HUES64 (cell line): ENCODE measurements at regions not wholly inside any gene's neighbourhood (a gene's known extent, or its start where the extent isn't known, plus 50 kb on each side); places are given as distances from the start of the nearest gene placed in this dataset.

Experiments used
- H3K27ac ChIP-seq: 2 replicates; pipeline ENCODE4 v1.7.0; 2013; ENCODE audit warnings: low read depth, low read length, inconsistent platforms
- H3K27me3 ChIP-seq: 2 replicates; pipeline ENCODE4 v1.6.1; 2013; ENCODE audit warnings: mild to moderate bottlenecking, low read length; ENCODE audit not compliant: insufficient read depth
- H3K36me3 ChIP-seq: 2 replicates; pipeline ENCODE4 v1.6.1; 2013; ENCODE audit warnings: mild to moderate bottlenecking, low read length; ENCODE audit not compliant: insufficient read depth
- H3K4me1 ChIP-seq: 2 replicates; pipeline ENCODE4 v1.6.1; 2013; ENCODE audit warnings: mild to moderate bottlenecking, low read length, moderate library complexity; ENCODE audit not compliant: insufficient read depth
- H3K4me3 ChIP-seq: 2 replicates; pipeline ENCODE4 v1.5.1; 2013; ENCODE audit warnings: mild to moderate bottlenecking, low read length, moderate library complexity
- H3K9ac ChIP-seq: 2 replicates; pipeline ENCODE4 v1.6.1; 2013; ENCODE audit warnings: mild to moderate bottlenecking, low read depth, low read length
- H3K9me3 ChIP-seq: 2 replicates; pipeline ENCODE4 v1.6.1; 2013; ENCODE audit warnings: low read depth, low read length; ENCODE audit not compliant: insufficient read depth
- WGBS: fragments of 150-250, 120-280 bp; methylation state at CpG from one replicate; pipeline ENCODE4 v1.1.7; 2013; ENCODE audit warnings: missing lambda C conversion rate; 5-methylcytosine and 5-hydroxymethylcytosine counted together

DNA sequence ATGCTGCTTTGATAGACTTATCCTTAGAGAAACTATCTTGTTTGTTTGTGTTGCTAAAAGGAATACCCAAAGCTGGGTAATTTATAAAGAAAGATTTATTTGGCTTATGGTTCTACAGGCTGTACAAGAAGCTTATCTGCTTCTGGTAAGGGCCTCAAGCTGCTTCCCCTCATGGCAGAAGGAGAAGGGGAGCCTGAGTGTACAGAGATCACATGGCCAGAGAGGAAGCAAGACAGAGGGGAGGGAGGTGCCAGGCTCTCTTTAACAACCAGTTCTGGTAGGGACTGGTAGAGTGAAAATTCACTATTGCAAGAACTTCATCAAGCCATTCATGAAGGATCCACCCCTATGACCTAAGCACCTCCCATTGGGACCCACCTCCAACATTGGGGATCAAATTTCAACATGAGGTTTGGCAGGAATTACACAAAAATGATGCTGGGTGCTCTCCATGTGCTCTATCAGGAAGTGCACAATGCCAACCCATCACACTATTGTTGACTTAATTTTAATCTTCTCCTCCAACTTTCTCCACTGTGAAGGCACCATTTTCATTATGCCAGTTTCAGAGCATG is 115.1 kb upstream of the SHB start:
- Histone ChIP-seq H3K4me1 (peaks cover 12% of the 10 kb centered on the region), H3K27me3 (0 out of 2 replicates have a peak, but pooled peaks cover 6% of the 10 kb centered on the region), H3K27ac (no peak overlapping the region), H3K9ac (no peak overlapping the region), H3K36me3 (no peaks in the 10 kb centered on the region), H3K9me3 (no peaks in the 10 kb centered on the region), H3K4me3 (no peak overlapping the region)

GRCh38 chr9:38182321-38182720 is 113.3 kb upstream of the SHB start:
- Histone ChIP-seq H3K9me3 (no peaks in the 10 kb centered on the region), H3K36me3 (no peaks in the 10 kb centered on the region), H3K27me3 (0 out of 2 replicates have a peak, but pooled peaks cover 6% of the 10 kb centered on the region), H3K9ac (no peak overlapping the region), H3K27ac (no peak overlapping the region), H3K4me1 (peaks cover 12% of the 10 kb centered on the region), H3K4me3 (no peak overlapping the region)

GRCh38 chr9:38181866-38182265 is 112.8 kb upstream of the SHB start:
- no peak overlapping the region for H3K4me3 ChIP-seq
- H3K9me3 ChIP-seq = no peaks in the 10 kb centered on the region
- peaks cover 12% of the 10 kb centered on the region for H3K4me1 ChIP-seq
- H3K27ac ChIP-seq = no peak overlapping the region
- WGBS = 92% methylated on average over 1 of the region's 2 CpGs
- no peaks in the 10 kb centered on the region for H3K36me3 ChIP-seq
- H3K27me3 ChIP-seq = 0 out of 2 replicates have a peak, but pooled peaks cover 6% of the 10 kb centered on the region
- no peak overlapping the region for H3K9ac ChIP-seq

DNA sequence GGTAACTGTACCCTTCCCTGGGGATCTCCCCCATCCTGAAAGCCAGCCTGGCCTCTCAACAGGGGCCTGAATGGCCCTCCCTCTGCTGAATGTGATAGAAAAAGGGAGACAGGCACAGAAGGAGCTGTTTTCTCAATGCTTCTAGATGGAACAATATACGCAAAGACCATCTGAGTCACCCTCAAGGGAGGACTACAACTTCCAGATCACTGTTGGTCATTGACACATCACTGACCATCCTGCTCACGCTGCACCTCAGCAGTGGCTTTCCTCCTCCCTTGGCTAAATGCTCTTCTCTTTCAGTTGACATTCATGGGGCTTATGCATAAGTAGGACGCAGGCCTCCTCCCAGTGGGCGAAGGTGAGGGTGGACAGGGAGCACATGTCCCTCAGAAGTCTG is 112.2 kb upstream of the SHB start:
- Histone ChIP-seq H3K27me3 (0 out of 2 replicates have a peak, but pooled peaks cover 6% of the 10 kb centered on the region), H3K9me3 (no peaks in the 10 kb centered on the region), H3K4me3 (no peak overlapping the region), H3K27ac (no peak overlapping the region), H3K36me3 (no peaks in the 10 kb centered on the region), H3K9ac (no peak overlapping the region), H3K4me1 (peaks cover 11% of the 10 kb centered on the region)
- WGBS = 87% methylated on average over 4 of the region's 4 CpGs

DNA sequence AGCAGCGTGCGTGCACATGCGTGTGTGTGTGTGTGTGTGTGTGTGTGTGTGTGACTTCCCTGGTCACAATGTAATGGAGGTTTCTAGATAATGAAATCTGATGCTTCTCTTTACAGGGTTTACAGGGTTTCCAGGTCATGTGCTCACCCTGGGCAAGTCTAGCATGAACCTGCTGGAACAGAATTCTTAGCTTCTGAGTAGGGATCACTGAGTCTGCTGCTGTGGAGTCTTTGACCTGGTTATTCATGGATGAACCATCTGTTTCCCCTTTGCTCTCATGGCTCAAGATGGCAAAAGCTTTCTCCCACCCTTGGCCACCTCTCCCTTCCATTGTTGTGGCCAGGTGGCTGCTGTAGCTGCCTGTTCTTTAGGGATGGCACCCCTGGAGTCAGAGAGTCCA is 111.6 kb upstream of the SHB start:
- no peaks in the 10 kb centered on the region for H3K36me3 ChIP-seq
- H3K4me1 ChIP-seq = peaks cover 9% of the 10 kb centered on the region
- H3K9me3 ChIP-seq = no peaks in the 10 kb centered on the region
- H3K27ac ChIP-seq = no peak overlapping the region
- no peak overlapping the region for H3K9ac ChIP-seq
- 98% methylated on average over 3 of the region's 3 CpGs for WGBS
- no peak overlapping the region for H3K4me3 ChIP-seq
- 0 out of 2 replicates have a peak, but pooled peaks cover 4% of the 10 kb centered on the region for H3K27me3 ChIP-seq

- Histone ChIP-seq H3K9ac (no peak overlapping the region), H3K27ac (no peak overlapping the region), H3K27me3 (0 out of 2 replicates have a peak, but pooled peaks cover 4% of the 10 kb centered on the region), H3K9me3 (no peaks in the 10 kb centered on the region), H3K36me3 (no peaks in the 10 kb centered on the region), H3K4me1 (peaks cover 9% of the 10 kb centered on the region), H3K4me3 (no peak overlapping the region)
- 99% methylated on average over 3 of the region's 3 CpGs for WGBS
Observed at GRCh38 chr9:38179965-38180364, 110.9 kb upstream of the SHB start.

- Histone ChIP-seq H3K36me3 (no peaks in the 10 kb centered on the region), H3K27me3 (0 out of 2 replicates have a peak, but pooled peaks cover 4% of the 10 kb centered on the region), H3K9ac (no peak overlapping the region), H3K4me1 (peaks cover 8% of the 10 kb centered on the region), H3K4me3 (no peak overlapping the region), H3K27ac (no peak overlapping the region), H3K9me3 (no peaks in the 10 kb centered on the region)
- no CpG with 5 or more reads among the region's 1 CpG for WGBS
Observed at GRCh38 chr9:38178237-38178636, 109.2 kb upstream of the SHB start.

GRCh38 chr9:38177680-38178079 is 108.7 kb upstream of the SHB start:
- no peaks in the 10 kb centered on the region for H3K9me3 ChIP-seq
- H3K36me3 ChIP-seq = no peaks in the 10 kb centered on the region
- H3K9ac ChIP-seq = no peak overlapping the region
- no peak overlapping the region for H3K4me3 ChIP-seq
- H3K27ac ChIP-seq = no peak overlapping the region
- peaks cover 14% of the 10 kb centered on the region for H3K4me1 ChIP-seq
- 0 out of 2 replicates have a peak, but pooled peaks cover 4% of the 10 kb centered on the region for H3K27me3 ChIP-seq
- WGBS = 95% methylated on average over 4 of the region's 4 CpGs

DNA sequence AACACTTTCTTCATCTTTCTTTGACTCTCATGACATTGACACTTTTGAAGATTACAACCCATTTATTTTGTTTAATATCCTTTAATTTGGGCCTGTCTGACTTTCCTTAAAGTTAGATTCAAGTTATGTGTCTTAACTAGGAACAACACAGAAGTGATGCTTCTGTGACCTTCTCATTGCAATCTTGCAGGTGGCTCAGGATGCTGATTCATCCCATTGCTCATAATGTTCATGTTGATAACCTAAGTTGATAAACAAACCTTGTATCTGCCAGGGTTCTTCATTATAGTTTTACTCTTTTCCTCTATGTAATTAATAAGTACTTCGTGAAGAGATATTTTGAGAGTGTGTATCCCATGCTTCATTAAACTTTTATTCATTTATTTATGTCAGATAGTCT is 107.2 kb upstream of the SHB start:
- peaks cover 11% of the 10 kb centered on the region for H3K4me1 ChIP-seq
- no peak overlapping the region for H3K4me3 ChIP-seq
- H3K9me3 ChIP-seq = peaks cover 4% of the 10 kb centered on the region; the same call in 1 of the 2 replicates
- no peaks in the 10 kb centered on the region for H3K36me3 ChIP-seq
- H3K9ac ChIP-seq = no peak overlapping the region
- H3K27me3 ChIP-seq = 0 out of 2 replicates have a peak, but pooled peaks cover 4% of the 10 kb centered on the region
- WGBS = no CpG with 5 or more reads among the region's 1 CpG
- H3K27ac ChIP-seq = no peak overlapping the region

- 90% methylated on average over 2 of the region's 3 CpGs for WGBS
Observed at GRCh38 chr9:38175423-38175822, 106.4 kb upstream of the SHB start.

DNA sequence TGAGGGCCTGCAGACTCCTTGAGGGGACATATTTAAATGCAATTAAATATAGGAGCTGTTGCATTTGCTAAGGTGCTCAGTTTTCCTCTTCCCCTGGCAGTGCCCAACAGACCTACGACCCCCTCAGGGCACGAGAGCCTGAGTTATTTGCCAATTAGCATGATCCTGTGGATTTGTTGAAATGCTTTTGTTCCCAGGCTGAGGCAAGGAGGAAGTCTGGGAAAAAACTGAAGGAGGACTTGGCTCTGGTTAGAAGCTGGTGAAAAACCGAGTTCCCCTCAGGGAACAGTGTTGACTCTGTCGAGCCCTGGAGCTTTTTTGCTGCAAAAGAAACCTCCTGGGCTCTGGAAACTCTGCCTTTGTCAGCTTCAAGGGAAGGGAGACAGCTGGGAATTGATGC is 103.6 kb upstream of the SHB start:
- WGBS = 33% methylated on average over 4 of the region's 4 CpGs
- H3K9ac ChIP-seq = no peak overlapping the region
- no peaks in the 10 kb centered on the region for H3K27me3 ChIP-seq
- H3K9me3 ChIP-seq = peaks cover 20% of the 10 kb centered on the region
- no peaks in the 10 kb centered on the region for H3K36me3 ChIP-seq
- H3K4me1 ChIP-seq = peaks cover 11% of the 10 kb centered on the region
- no peak overlapping the region for H3K4me3 ChIP-seq
- peak overlapping the region; percentile 31; the same call in 1 of the 2 replicates for H3K27ac ChIP-seq

More at GRCh38 chr9:38175423-38175822, 106.4 kb upstream of the SHB start:
- H3K27ac ChIP-seq = no peak overlapping the region
- peaks cover 11% of the 10 kb centered on the region for H3K4me1 ChIP-seq
- no peaks in the 10 kb centered on the region for H3K36me3 ChIP-seq
- H3K9ac ChIP-seq = no peak overlapping the region
- no peak overlapping the region for H3K4me3 ChIP-seq
- peaks cover 10% of the 10 kb centered on the region for H3K9me3 ChIP-seq
- H3K27me3 ChIP-seq = no peaks in the 10 kb centered on the region

- Histone ChIP-seq H3K27ac (no peak overlapping the region), H3K9me3 (peaks cover 20% of the 10 kb centered on the region), H3K9ac (no peak overlapping the region), H3K4me3 (no peak overlapping the region), H3K27me3 (no peaks in the 10 kb centered on the region), H3K36me3 (no peaks in the 10 kb centered on the region), H3K4me1 (peaks cover 11% of the 10 kb centered on the region)
- WGBS = 94% methylated on average over 3 of the region's 3 CpGs
Observed at GRCh38 chr9:38171926-38172325, 102.9 kb upstream of the SHB start.
